H1 (cell line): ENCODE measurements at regions not wholly inside any gene's neighbourhood (a gene's known extent, or its start where the extent isn't known, plus 50 kb on each side); places are given as distances from the start of the nearest gene placed in this dataset.

Experiments
- BACH1 ChIP-seq: IDR thresholded peaks from 2 replicates; pipeline ENCODE4 v1.6.1; 2012; ENCODE audit warnings: low read length, improper control_type of control experiment
- BRCA1 ChIP-seq: IDR thresholded peaks from 2 replicates; pipeline ENCODE4 v1.6.1; 2012; ENCODE audit warnings: low read depth, low read length, improper control_type of control experiment
- CEBPB ChIP-seq: IDR thresholded peaks from 2 replicates; pipeline ENCODE4 v1.6.1; 2012; ENCODE audit warnings: low read depth, low read length
- CHD2 ChIP-seq: IDR thresholded peaks from 2 replicates; pipeline ENCODE4 v1.6.1; 2012; ENCODE audit warnings: low read length, improper control_type of control experiment
- CREB1 ChIP-seq: IDR thresholded peaks from 2 replicates; pipeline ENCODE4 v1.6.1; 2012; ENCODE audit warnings: inconsistent platforms
- EZH2 ChIP-seq: fragments of 200-600 bp; sonication (generic); IDR thresholded peaks from 2 replicates; pipeline ENCODE4 v1.7.1; 2012; ENCODE audit warnings: low read depth, mild to moderate bottlenecking, moderate library complexity, low read length, inconsistent platforms; ENCODE audit not compliant: severe bottlenecking
- JUND ChIP-seq: IDR thresholded peaks from 2 replicates; pipeline ENCODE4 v1.6.1; 2011; ENCODE audit warnings: mild to moderate bottlenecking, improper control_type of control experiment, low read length
- NRF1 ChIP-seq: IDR thresholded peaks from 2 replicates; pipeline ENCODE4 v1.6.1; 2011; ENCODE audit warnings: mild to moderate bottlenecking, low read depth, low read length, improper control_type of control experiment
- POLR2A ChIP-seq, 2 experiments: IDR thresholded peaks; 1 replicate in 1 of 2; 2 replicates in 1 of 2; pipeline ENCODE4 v1.6.1; 2011; ENCODE audit warnings: low read depth in 2 of 2, low read length in 2 of 2, mild to moderate bottlenecking in 2 of 2; ENCODE audit errors: control extremely low read depth in 1 of 2
- POLR2AphosphoS5 ChIP-seq: IDR thresholded peaks from 2 replicates; pipeline ENCODE4 v1.6.1; 2011; ENCODE audit warnings: low read depth, low read length
- YY1 ChIP-seq: IDR thresholded peaks from 2 replicates; pipeline ENCODE4 v1.6.1; 2011; ENCODE audit warnings: low read depth, mild to moderate bottlenecking, low read length
- TF ChIP-seq, protein P1 (sequence below), 3 experiments: IDR thresholded peaks; 1 replicate in 2 of 3; 2 replicates in 1 of 3; pipeline versions ENCODE4 v1.5.1 to v1.6.1; 2011; ENCODE audit warnings: low read length in 3 of 3, mild to moderate bottlenecking in 3 of 3, inconsistent platforms in 2 of 3, low read depth in 1 of 3, moderate library complexity in 1 of 3; ENCODE audit not compliant: insufficient read depth in 1 of 3; ENCODE audit errors: control extremely low read depth in 1 of 3

DNA sequence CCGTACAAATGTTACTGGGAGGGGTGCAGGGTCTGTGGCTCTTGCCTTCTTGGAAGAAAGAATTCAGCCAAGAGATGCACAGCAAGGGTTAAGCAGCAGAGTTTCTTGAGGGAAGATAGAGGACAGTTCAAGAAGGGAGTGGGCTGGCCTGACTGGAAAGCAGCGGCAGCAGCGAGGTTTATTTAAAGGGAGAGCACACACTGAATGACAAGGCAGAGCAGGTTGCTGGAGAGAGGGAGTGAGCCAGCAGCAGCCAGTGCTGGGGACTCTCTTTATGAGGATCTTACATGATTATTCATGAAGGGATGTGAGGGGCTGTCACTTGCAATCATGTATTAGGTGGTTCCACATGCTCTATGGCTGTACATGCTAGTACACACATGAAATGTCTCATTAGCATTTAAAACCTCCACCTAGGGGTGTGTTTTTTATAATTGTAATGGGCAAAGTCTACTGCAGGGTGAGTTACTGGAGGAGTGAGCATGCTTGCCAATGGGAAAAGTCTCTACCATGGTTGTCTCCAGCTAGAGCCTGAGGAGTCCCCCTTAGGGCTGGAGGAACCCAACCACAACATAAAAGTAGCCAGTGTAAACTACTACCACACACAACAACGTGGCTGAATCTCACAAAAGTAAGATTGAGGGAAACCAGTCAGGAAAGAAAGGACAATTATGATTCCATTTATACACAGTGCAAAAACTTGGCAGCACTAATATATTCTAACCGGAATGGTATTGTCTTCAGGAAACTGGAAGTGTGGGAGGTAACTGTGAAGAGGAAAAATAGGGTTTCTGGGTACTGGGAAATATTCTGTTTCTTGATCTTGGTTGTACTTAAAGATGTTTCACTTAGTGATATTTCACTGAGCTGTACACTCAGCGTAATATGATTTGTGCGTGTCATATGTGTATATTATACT, 87.6 kb upstream of the FAM110C start:
- TF ChIP-seq CEBPB, result no peak
- TF ChIP-seq YY1, result no peak
- TF ChIP-seq JUND, result no peak
- TF ChIP-seq POLR2A (IDR thresholded peaks at IDR 0.05; ENCODE audit: control extremely low read depth in 1 of 2, low read depth in 2 of 2, low read length in 2 of 2), result no peak
- no peak for TF ChIP-seq BACH1
- TF ChIP-seq, protein P1, sequence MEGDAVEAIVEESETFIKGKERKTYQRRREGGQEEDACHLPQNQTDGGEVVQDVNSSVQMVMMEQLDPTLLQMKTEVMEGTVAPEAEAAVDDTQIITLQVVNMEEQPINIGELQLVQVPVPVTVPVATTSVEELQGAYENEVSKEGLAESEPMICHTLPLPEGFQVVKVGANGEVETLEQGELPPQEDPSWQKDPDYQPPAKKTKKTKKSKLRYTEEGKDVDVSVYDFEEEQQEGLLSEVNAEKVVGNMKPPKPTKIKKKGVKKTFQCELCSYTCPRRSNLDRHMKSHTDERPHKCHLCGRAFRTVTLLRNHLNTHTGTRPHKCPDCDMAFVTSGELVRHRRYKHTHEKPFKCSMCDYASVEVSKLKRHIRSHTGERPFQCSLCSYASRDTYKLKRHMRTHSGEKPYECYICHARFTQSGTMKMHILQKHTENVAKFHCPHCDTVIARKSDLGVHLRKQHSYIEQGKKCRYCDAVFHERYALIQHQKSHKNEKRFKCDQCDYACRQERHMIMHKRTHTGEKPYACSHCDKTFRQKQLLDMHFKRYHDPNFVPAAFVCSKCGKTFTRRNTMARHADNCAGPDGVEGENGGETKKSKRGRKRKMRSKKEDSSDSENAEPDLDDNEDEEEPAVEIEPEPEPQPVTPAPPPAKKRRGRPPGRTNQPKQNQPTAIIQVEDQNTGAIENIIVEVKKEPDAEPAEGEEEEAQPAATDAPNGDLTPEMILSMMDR (IDR thresholded peaks at IDR 0.05; ENCODE audit: control extremely low read depth in 1 of 3, insufficient read depth in 1 of 3, low read depth in 1 of 3, low read length in 3 of 3), result no peak
- no peak for TF ChIP-seq POLR2AphosphoS5
- TF ChIP-seq CHD2, result no peak
- TF ChIP-seq NRF1, result no peak
- TF ChIP-seq EZH2, result no peak
- no peak for TF ChIP-seq CREB1
- TF ChIP-seq BRCA1, result no peak
